ENCODE measurements at regions not wholly inside any gene's neighbourhood (a gene's known extent, or its start where the extent isn't known, plus 50 kb on each side); places are given as distances from the start of the nearest gene placed in this dataset.
A peak's percentile ranks its signal among the peaks of the same experiment; 100 is the strongest.
"Not testable (repeated sequence)": the region's sequence is repeated elsewhere in the genome, so short reads cannot be mapped to it uniquely, and the experiment has no call there.

GRCh38 chrX:66110112-66110511 lies 53.9 kb upstream of the HEPH start:
- H3K36me3 ChIP-seq (ENCODE audit: control insufficient read depth, insufficient read depth, low read length), result no peaks in the 10 kb centered on the region
- TF ChIP-seq, protein P1, sequence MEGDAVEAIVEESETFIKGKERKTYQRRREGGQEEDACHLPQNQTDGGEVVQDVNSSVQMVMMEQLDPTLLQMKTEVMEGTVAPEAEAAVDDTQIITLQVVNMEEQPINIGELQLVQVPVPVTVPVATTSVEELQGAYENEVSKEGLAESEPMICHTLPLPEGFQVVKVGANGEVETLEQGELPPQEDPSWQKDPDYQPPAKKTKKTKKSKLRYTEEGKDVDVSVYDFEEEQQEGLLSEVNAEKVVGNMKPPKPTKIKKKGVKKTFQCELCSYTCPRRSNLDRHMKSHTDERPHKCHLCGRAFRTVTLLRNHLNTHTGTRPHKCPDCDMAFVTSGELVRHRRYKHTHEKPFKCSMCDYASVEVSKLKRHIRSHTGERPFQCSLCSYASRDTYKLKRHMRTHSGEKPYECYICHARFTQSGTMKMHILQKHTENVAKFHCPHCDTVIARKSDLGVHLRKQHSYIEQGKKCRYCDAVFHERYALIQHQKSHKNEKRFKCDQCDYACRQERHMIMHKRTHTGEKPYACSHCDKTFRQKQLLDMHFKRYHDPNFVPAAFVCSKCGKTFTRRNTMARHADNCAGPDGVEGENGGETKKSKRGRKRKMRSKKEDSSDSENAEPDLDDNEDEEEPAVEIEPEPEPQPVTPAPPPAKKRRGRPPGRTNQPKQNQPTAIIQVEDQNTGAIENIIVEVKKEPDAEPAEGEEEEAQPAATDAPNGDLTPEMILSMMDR (IDR thresholded peaks at IDR 0.05; ENCODE audit: insufficient read depth, low read length, severe bottlenecking), result peak; percentile 22
- peak; percentile 23 for DNase-seq (ENCODE audit: low read depth)
- FAIRE-seq, result no peak
- no peak overlapping the region for H3K4me3 ChIP-seq (ENCODE audit: low read depth, low read length)
- no peaks in the 10 kb centered on the region for H3K27me3 ChIP-seq (ENCODE audit: control insufficient read depth, insufficient read depth, low read length)

DNA sequence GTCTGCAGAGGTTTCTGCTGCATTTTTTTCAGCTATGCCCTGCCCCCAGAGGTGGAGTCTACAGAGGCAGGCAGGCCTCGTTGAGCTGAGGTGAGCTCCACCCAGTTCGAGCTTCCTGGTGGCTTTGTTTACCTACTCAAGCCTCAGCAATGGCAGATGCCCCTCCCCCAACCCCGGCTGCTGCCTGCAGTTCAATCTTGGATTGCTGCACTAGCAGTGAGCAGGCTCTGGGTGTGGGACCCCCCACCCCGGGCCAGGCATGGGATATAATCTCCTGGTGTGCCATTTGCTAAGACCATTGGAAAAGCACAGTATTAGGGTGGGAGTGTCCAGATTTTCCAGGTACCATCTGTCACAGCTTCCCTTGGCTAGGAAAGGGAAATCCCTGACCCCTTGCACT lies 56.2 kb upstream of the HEPH start:
- not testable (repeated sequence) for H3K36me3 ChIP-seq (ENCODE audit: control insufficient read depth, insufficient read depth, low read length); DNase-seq (ENCODE audit: low read depth); H3K4me3 ChIP-seq (ENCODE audit: low read depth, low read length); H3K27me3 ChIP-seq (ENCODE audit: control insufficient read depth, insufficient read depth, low read length); FAIRE-seq

- not testable (repeated sequence) for DNase-seq (ENCODE audit: low read depth); H3K27me3 ChIP-seq (ENCODE audit: control insufficient read depth, insufficient read depth, low read length); H3K4me3 ChIP-seq (ENCODE audit: low read depth, low read length); FAIRE-seq; H3K36me3 ChIP-seq (ENCODE audit: control insufficient read depth, insufficient read depth, low read length)
These were observed 61.6 kb upstream of the HEPH start for GRCh38 chrX:66102398-66102797.

DNA sequence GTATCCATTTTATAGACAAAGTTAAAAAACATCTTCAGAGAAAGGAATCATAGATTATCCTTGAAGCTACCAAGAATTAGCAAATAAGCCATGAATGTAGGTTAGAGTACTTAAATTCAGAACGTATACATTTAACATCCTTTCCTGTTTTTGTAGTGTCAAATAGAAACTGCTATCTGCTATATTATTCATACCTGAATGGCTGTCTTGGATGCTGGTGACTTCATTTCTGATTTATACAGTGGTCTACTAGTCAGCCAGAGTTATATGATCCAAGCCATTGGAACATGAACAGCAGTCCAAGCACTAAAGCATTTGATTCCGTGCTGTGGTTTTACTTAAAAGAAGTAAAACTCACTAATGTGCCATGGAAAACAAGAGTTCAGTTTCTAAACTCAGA lies 58.3 kb upstream of the VSIG4 start:
- no peaks in the 10 kb centered on the region for H3K36me3 ChIP-seq (ENCODE audit: control insufficient read depth, insufficient read depth, low read length)
- TF ChIP-seq, protein P1 (IDR thresholded peaks at IDR 0.05; ENCODE audit: insufficient read depth, low read length, severe bottlenecking), result no peak
- no peak overlapping the region for H3K4me3 ChIP-seq (ENCODE audit: low read depth, low read length)
- H3K27me3 ChIP-seq (ENCODE audit: control insufficient read depth, insufficient read depth, low read length), result no peaks in the 10 kb centered on the region
- no peak for FAIRE-seq
- no peak for DNase-seq (ENCODE audit: low read depth)

GRCh38 chrX:66096987-66097386 lies 57.1 kb upstream of the VSIG4 start:
- not testable (repeated sequence) for FAIRE-seq; H3K4me3 ChIP-seq (ENCODE audit: low read depth, low read length); H3K27me3 ChIP-seq (ENCODE audit: control insufficient read depth, insufficient read depth, low read length); DNase-seq (ENCODE audit: low read depth); H3K36me3 ChIP-seq (ENCODE audit: control insufficient read depth, insufficient read depth, low read length)

DNA sequence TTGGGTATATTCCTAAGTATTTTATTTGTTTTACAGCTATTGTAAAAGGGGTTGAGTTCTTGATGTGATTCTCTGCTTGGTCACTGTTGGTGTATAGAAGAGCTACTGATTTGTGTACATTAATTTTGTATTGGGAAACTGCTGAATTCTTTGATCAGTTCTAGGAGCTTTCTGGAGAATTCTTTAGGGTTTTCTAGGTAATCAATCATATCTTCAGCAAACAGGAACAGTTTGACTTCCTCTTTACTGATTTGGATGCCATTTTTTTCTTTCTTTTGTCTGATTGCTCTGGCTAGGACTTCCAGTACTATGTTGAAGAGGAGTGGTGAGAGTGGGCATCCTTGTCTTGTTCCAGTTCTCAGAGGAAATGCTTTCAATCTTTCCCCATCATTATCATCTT lies 50.1 kb upstream of the VSIG4 start:
- not testable (repeated sequence) for H3K4me3 ChIP-seq (ENCODE audit: low read depth, low read length); H3K27me3 ChIP-seq (ENCODE audit: control insufficient read depth, insufficient read depth, low read length); DNase-seq (ENCODE audit: low read depth); H3K36me3 ChIP-seq (ENCODE audit: control insufficient read depth, insufficient read depth, low read length); FAIRE-seq

Data from bronchial epithelial cell (primary cell).